ENCODE measurements at regions not wholly inside any gene's neighbourhood (a gene's known extent, or its start where the extent isn't known, plus 50 kb on each side); places are given as distances from the start of the nearest gene placed in this dataset.

- TF ChIP-seq ELK3 (CRISPR knock-in tag; IDR thresholded peaks at IDR 0.05) (no peak), RFX1 (IDR thresholded peaks at IDR 0.05) (no peak), JUN (IDR thresholded peaks at IDR 0.05; ENCODE audit: borderline replicate concordance, low read depth, low read length) (no peak), JUN (CRISPR knock-in tag; IDR thresholded peaks at IDR 0.05; ENCODE audit: borderline replicate concordance) (peak; percentile 90), SREBF2 (CRISPR knock-in tag; IDR thresholded peaks at IDR 0.05) (no peak), ZNF408 (CRISPR knock-in tag; IDR thresholded peaks at IDR 0.05; ENCODE audit: low read depth) (no peak), RFX5 (IDR thresholded peaks at IDR 0.05; ENCODE audit: low read depth, low read length) (no peak), FOXP4 (CRISPR knock-in tag; IDR thresholded peaks at IDR 0.05; ENCODE audit: borderline replicate concordance) (no peak), SP1 (CRISPR knock-in tag; IDR thresholded peaks at IDR 0.05) (no peak), BCOR (IDR thresholded peaks at IDR 0.05) (no peak), SIN3B (IDR thresholded peaks at IDR 0.05; ENCODE audit: low read depth) (no peak), ZNF165 (CRISPR knock-in tag; IDR thresholded peaks at IDR 0.05; ENCODE audit: borderline replicate concordance) (no peak), ZNF311 (CRISPR knock-in tag; IDR thresholded peaks at IDR 0.05) (no peak), ZNF282 (CRISPR knock-in tag; IDR thresholded peaks at IDR 0.05) (no peak), NFRKB (IDR thresholded peaks at IDR 0.05; ENCODE audit: low read depth) (no peak), CBX8 (IDR thresholded peaks at IDR 0.05; ENCODE audit: borderline replicate concordance, extremely low read depth, low read depth, low read length, poor library complexity, severe bottlenecking) (no peak), ELF4 (CRISPR knock-in tag; IDR thresholded peaks at IDR 0.05) (no peak), BRD4 (IDR thresholded peaks at IDR 0.05) (no peak), PKNOX1 (IDR thresholded peaks at IDR 0.05) (no peak), NFXL1 (CRISPR knock-in tag; IDR thresholded peaks at IDR 0.05) (no peak), SRSF7 (optimal IDR thresholded peaks at IDR 0.05; ENCODE audit: low read depth, low read length) (no peak), ARID1B (IDR thresholded peaks at IDR 0.05) (no peak), CXXC5 (CRISPR knock-in tag; IDR thresholded peaks at IDR 0.05) (no peak), CREB3 (tag; conservative IDR thresholded peaks at IDR 0.05; ENCODE audit: low read depth) (no peak), NFIC (IDR thresholded peaks at IDR 0.05) (peak; percentile 69), SLC30A9 (CRISPR knock-in tag; IDR thresholded peaks at IDR 0.05) (no peak), MTA1 (IDR thresholded peaks at IDR 0.05; ENCODE audit: borderline replicate concordance) (no peak), SRF (CRISPR knock-in tag; IDR thresholded peaks at IDR 0.05) (no peak)
These were observed 51.0 kb upstream of the SEPTIN5 start (continued) for GRCh38 chr22:19663286-19663815.
